GM12878 (cell line): ENCODE measurements at regions not wholly inside any gene's neighbourhood (a gene's known extent, or its start where the extent isn't known, plus 50 kb on each side); places are given as distances from the start of the nearest gene placed in this dataset.

ENCODE experiments used
- ATAC-seq: fragments of 200-7000 bp; cut with Tn5 transposase; 3 replicates; pipeline ENCODE4 v1.9.1; 2020; ENCODE audit warnings: mild to moderate bottlenecking, moderate library complexity
- BruUV-seq: library from RNA; stranded (reverse); fragments of 400-500 nt; replicated peaks from 2 replicates; lab custom pipeline; 2021; lab: Mats Ljungman, UMichigan
- CTCF ChIA-PET: fragments of 300-600 bp; sonication (Branson Sonifier 250); formaldehyde crosslinking; extraction: SDS; loops from one replicate; lab custom pipeline; 2021; ENCODE audit warnings: inconsistent platforms; lab: Yijun Ruan, JAX
- POLR2A ChIA-PET: fragments of 350-600 bp; formaldehyde crosslinking; extraction: SDS; loops from one replicate; lab custom pipeline; 2021; ENCODE audit warnings: inconsistent platforms; lab: Charles Lee
- RAD21 ChIA-PET: fragments of 300-600 bp; sonication (Branson Sonifier 250); formaldehyde crosslinking; loops from one replicate; lab custom pipeline; 2023; ENCODE audit warnings: antibody characterized with exemption; ENCODE audit not compliant: unreplicated experiment; lab: Charles Lee
- SMC1A ChIA-PET: fragments of 300-600 bp; sonication (Branson Sonifier 250); formaldehyde crosslinking; loops from one replicate; lab custom pipeline; 2023; ENCODE audit not compliant: unreplicated experiment, uncharacterized antibody; lab: Charles Lee
- DNase-seq: peaks from one replicate; pipeline ENCODE4 v3.0.0-alpha.2; 2011; ENCODE audit warnings: low read depth, low spot score
- FAIRE-seq: peaks from 3 replicates; lab custom pipeline; 2011; peaks lifted over from hg19 to GRCh38; lab: Jason Lieb, UNC
- H2AFZ ChIP-seq: 2 replicates; pipeline ENCODE4 v1.6.0; 2011; ENCODE audit warnings: low read depth, low read length, control low read depth; ENCODE audit not compliant: control insufficient read depth
- H3K27ac ChIP-seq: 2 replicates; pipeline ENCODE4 v1.5.1; 2011; ENCODE audit warnings: control low read depth; ENCODE audit not compliant: control insufficient read depth, insufficient read depth
- H3K27me3 ChIP-seq, 2 experiments: replicated peaks in 1 of 2; 2 replicates each; pipeline versions ENCODE4 v1.6.0 to v1.6.1; 2011; ENCODE audit warnings: low read length in 1 of 2; ENCODE audit not compliant: control insufficient read depth in 2 of 2, insufficient read depth in 2 of 2
- H3K36me3 ChIP-seq, 2 experiments: 2 replicates each; pipeline ENCODE4 v1.5.1; 2011; ENCODE audit warnings: low read length in 1 of 2; ENCODE audit not compliant: control insufficient read depth in 2 of 2, insufficient read depth in 2 of 2
- H3K4me1 ChIP-seq: 2 replicates; pipeline ENCODE4 v1.6.1; 2011; ENCODE audit warnings: mild to moderate bottlenecking, low read length, moderate library complexity, mixed read lengths; ENCODE audit not compliant: control insufficient read depth, insufficient read depth
- H3K4me2 ChIP-seq: 2 replicates; pipeline ENCODE4 v1.6.0; 2011; ENCODE audit warnings: control low read depth; ENCODE audit not compliant: control insufficient read depth, insufficient read depth
- H3K4me3 ChIP-seq: fragments of 200-600 bp; sonication (generic); 2 replicates; pipeline ENCODE4 v1.5.1; 2016
- H3K79me2 ChIP-seq: 2 replicates; pipeline ENCODE4 v1.6.0; 2011; ENCODE audit warnings: low read length; ENCODE audit not compliant: control insufficient read depth, insufficient read depth
- H3K9ac ChIP-seq: 2 replicates; pipeline ENCODE4 v1.8.0; 2011; ENCODE audit warnings: low read length, control low read depth, mixed read lengths; ENCODE audit not compliant: control insufficient read depth, insufficient read depth
- H3K9me3 ChIP-seq: replicated peaks from 3 replicates; pipeline ENCODE4 v1.5.1; 2011; ENCODE audit warnings: mild to moderate bottlenecking, low read length; ENCODE audit not compliant: control insufficient read depth, insufficient read depth
- H4K20me1 ChIP-seq: 2 replicates; pipeline ENCODE4 v1.6.0; 2011; ENCODE audit not compliant: control insufficient read depth, insufficient read depth
- CBFB ChIP-seq: IDR thresholded peaks from 2 replicates; pipeline ENCODE4 v1.6.1; 2016; ENCODE audit warnings: antibody characterized with exemption, low read depth
- ESRRA ChIP-seq: IDR thresholded peaks from 2 replicates; pipeline ENCODE4 v1.6.1; 2012; ENCODE audit warnings: mild to moderate bottlenecking, low read length, improper control_type of control experiment
- NFYA ChIP-seq: IDR thresholded peaks from 2 replicates; pipeline ENCODE4 v1.6.1; 2011; ENCODE audit warnings: low read depth, mild to moderate bottlenecking, low read length, improper control_type of control experiment, borderline replicate concordance
- PML ChIP-seq: IDR thresholded peaks from 2 replicates; pipeline ENCODE4 v1.6.1; 2012; ENCODE audit warnings: low read length, inconsistent platforms
- RELA ChIP-seq: fragments of 450-650 bp; IDR thresholded peaks from 2 replicates; pipeline ENCODE4 v1.8.0; 2014; ENCODE audit warnings: borderline replicate concordance; ENCODE audit not compliant: partially characterized antibody
- SPI1 ChIP-seq: IDR thresholded peaks from 2 replicates; pipeline ENCODE4 v1.6.1; 2011; ENCODE audit warnings: low read depth, mild to moderate bottlenecking, low read length, moderate library complexity, borderline replicate concordance; ENCODE audit not compliant: insufficient read depth
- WGBS: methylation state at CpG from one replicate; pipeline ENCODE4 v1.1.6; 2016; ENCODE audit warnings: low lambda C conversion rate; ENCODE audit not compliant: insufficient replicate concordance, insufficient coverage; ENCODE audit errors: missing lambda C conversion rate; 5-methylcytosine and 5-hydroxymethylcytosine counted together
- in situ Hi-C: fragments of 300-500 bp; cut with MboI; formaldehyde crosslinking; loops from 9 replicates; pipeline ENCODE4 v1.14.3; 2018; ENCODE audit warnings: mixed read lengths
- intact Hi-C: fragments of 100-400 bp; cut with micrococcal nuclease; formaldehyde crosslinking; loops from one replicate; pipeline ENCODE4 v1.14.2; 2022; ENCODE audit not compliant: unreplicated experiment

- in situ Hi-C loops: no loop called here
- SMC1A ChIA-PET: no interaction called here
- ATAC-seq: no peak
- Histone ChIP-seq H3K36me3 (no peaks in the 10 kb centered on the region), H3K4me2 (no peak overlapping the region), H3K4me1 (no peaks in the 10 kb centered on the region), H3K27me3 (no peaks in the 10 kb centered on the region), H4K20me1 (no peaks in the 10 kb centered on the region), H2AFZ (no peak overlapping the region), H3K27ac (no peak overlapping the region), H3K9me3 (no peaks in the 10 kb centered on the region; the same call in 2 of the 3 replicates), H3K9ac (no peak overlapping the region), H3K4me3 (no peak overlapping the region), H3K79me2 (no peaks in the 10 kb centered on the region)
- 50% methylated on average over 25 of the region's 26 CpGs for WGBS
- TF ChIP-seq ESRRA (no peak), RELA (no peak), NFYA (no peak), PML (no peak)
- no peak for DNase-seq
- no TSS peak for BruUV-seq
- intact Hi-C loops: loop anchor here (5.0 kb wide), 1 partner anchor 503 kb away; no protein-coding TSS in a partner anchor
- no peak for FAIRE-seq
- RAD21 ChIA-PET: no interaction called here
- POLR2A ChIA-PET: no interaction called here
- CTCF ChIA-PET: interaction anchor here (2.8 kb wide), 1 partner anchor 15 kb away, joined by 7 read pairs; no protein-coding TSS in a partner anchor
These were observed 74.9 kb upstream of the BMP5 start for GRCh38 chr6:55950071-55950814.

- ATAC-seq: no peak
- POLR2A ChIA-PET: no interaction called here
- FAIRE-seq: no peak
- Histone ChIP-seq H3K27me3 (no peaks in the 10 kb centered on the region), H3K9ac (no peak overlapping the region), H4K20me1 (no peaks in the 10 kb centered on the region), H3K4me1 (no peaks in the 10 kb centered on the region), H3K36me3 (no peaks in the 10 kb centered on the region), H2AFZ (no peak overlapping the region), H3K4me3 (no peak overlapping the region), H3K79me2 (no peaks in the 10 kb centered on the region), H3K9me3 (no peaks in the 10 kb centered on the region), H3K27ac (no peak overlapping the region), H3K4me2 (no peak overlapping the region)
- in situ Hi-C loops (no loop called here), intact Hi-C loops (no loop called here)
- SMC1A ChIA-PET: no interaction called here
- CTCF ChIA-PET: no interaction called here
- WGBS: 15% methylated on average over 3 of the region's 3 CpGs
- BruUV-seq: no TSS peak
- TF ChIP-seq CBFB (no peak), SPI1 (no peak)
- RAD21 ChIA-PET: no interaction called here
- no peak for DNase-seq
These were observed 67.9 kb upstream of the BMP5 start for GRCh38 chr6:55943329-55943728.
